ENCODE measurements at regions not wholly inside any gene's neighbourhood (a gene's known extent, or its start where the extent isn't known, plus 50 kb on each side); places are given as distances from the start of the nearest gene placed in this dataset.

DNA sequence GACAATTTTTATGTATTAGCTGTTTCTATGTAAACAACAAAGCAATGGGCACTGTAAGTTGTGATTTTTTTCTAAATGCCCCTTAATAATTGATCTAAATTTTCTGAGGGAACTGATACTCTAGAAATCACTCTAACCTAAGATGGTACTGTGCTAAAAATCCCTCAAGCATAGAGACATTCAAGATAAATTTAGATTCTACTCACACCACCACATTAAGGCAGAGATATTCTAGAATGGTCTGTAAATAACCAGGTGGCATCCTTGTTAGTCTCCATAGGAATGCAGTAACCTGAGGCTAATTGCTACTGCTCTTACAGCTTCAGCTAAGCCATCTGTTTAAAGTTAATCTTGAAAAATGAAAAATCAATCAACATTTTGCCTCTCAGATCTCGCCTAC is 87.3 kb downstream of the SLC41A2 start:
- H3K36me3 ChIP-seq (ENCODE audit: low read depth, missing control alignments) = no peaks in the 10 kb centered on the region
- H3K27ac ChIP-seq = no peak overlapping the region
- WGBS, 2 donors = 90 to 91% methylated on average over 1 of the region's 1 CpG
- no peak overlapping the region for H3K4me3 ChIP-seq
- H3K4me1 ChIP-seq = no peaks in the 10 kb centered on the region
- TF ChIP-seq, protein P1, sequence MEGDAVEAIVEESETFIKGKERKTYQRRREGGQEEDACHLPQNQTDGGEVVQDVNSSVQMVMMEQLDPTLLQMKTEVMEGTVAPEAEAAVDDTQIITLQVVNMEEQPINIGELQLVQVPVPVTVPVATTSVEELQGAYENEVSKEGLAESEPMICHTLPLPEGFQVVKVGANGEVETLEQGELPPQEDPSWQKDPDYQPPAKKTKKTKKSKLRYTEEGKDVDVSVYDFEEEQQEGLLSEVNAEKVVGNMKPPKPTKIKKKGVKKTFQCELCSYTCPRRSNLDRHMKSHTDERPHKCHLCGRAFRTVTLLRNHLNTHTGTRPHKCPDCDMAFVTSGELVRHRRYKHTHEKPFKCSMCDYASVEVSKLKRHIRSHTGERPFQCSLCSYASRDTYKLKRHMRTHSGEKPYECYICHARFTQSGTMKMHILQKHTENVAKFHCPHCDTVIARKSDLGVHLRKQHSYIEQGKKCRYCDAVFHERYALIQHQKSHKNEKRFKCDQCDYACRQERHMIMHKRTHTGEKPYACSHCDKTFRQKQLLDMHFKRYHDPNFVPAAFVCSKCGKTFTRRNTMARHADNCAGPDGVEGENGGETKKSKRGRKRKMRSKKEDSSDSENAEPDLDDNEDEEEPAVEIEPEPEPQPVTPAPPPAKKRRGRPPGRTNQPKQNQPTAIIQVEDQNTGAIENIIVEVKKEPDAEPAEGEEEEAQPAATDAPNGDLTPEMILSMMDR (IDR thresholded peaks at IDR 0.05) = no peak
- no peak for TF ChIP-seq POLR2A (IDR thresholded peaks at IDR 0.05)
- intact Hi-C loops (cut with DNase I; ENCODE audit: low total_unique reads) = no loop called here
- no peaks in the 10 kb centered on the region for H3K9me3 ChIP-seq
- no peaks in the 10 kb centered on the region for H3K27me3 ChIP-seq
- DNase-seq = no peak

DNA sequence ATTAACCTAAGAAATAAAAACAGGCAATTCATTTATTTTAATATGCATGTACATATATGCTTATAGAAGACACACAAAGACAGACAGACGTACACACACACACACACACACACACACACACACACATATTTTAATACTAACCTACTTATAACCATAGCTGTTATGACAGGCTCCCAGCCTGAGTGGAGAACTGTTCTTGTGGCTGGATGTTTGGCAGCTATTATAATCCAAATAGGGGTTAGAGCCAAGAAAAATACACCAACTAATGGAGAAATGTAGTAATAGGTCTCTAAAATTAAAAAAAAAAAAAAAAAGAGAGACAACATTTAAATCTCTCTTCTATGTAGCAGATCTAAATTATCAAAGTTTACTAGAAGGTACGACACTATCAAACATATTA is 91.8 kb downstream of the SLC41A2 start:
- H3K36me3 ChIP-seq (ENCODE audit: low read depth, missing control alignments) = no peaks in the 10 kb centered on the region
- no peak overlapping the region for H3K27ac ChIP-seq
- 61 to 71% methylated on average over 2 of the region's 2 CpGs for WGBS, 2 donors
- intact Hi-C loops (cut with DNase I; ENCODE audit: low total_unique reads) = no loop called here
- H3K4me3 ChIP-seq = no peak overlapping the region
- no peaks in the 10 kb centered on the region for H3K27me3 ChIP-seq
- DNase-seq = no peak
- peaks cover 6% of the 10 kb centered on the region for H3K4me1 ChIP-seq
- TF ChIP-seq POLR2A (IDR thresholded peaks at IDR 0.05) = no peak
- TF ChIP-seq, protein P1 (IDR thresholded peaks at IDR 0.05) = no peak
- H3K9me3 ChIP-seq = no peaks in the 10 kb centered on the region

DNA sequence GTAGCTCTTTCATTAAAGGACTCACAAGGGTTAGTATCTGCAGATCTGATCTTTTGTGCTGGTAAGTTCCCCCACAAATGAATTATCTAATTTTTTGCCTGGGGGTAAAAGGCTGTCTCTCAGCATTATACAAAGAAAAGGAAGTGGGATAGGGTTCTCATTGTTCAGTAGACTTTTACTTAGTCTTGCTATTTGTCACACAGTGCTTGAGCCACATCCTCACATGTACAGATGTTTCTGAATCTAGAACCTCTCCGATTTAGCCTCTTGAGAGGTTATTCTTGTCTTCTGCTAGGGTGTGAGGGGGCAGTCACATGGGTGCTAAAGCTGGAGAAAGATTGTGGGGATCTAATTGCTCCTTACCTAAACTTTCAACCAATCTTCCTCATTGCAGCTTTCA is 93.0 kb downstream of the SLC41A2 start:
- H3K27me3 ChIP-seq = no peaks in the 10 kb centered on the region
- DNase-seq = no peak
- no peak overlapping the region for H3K27ac ChIP-seq
- intact Hi-C loops (cut with DNase I; ENCODE audit: low total_unique reads) = no loop called here
- no peaks in the 10 kb centered on the region for H3K36me3 ChIP-seq (ENCODE audit: low read depth, missing control alignments)
- no peak for TF ChIP-seq POLR2A (IDR thresholded peaks at IDR 0.05)
- TF ChIP-seq, protein P1 (IDR thresholded peaks at IDR 0.05) = no peak
- no peak overlapping the region for H3K4me3 ChIP-seq
- H3K4me1 ChIP-seq = peaks cover 6% of the 10 kb centered on the region
- 82 to 83% methylated on average over 1 of the region's 1 CpG for WGBS, 2 donors
- H3K9me3 ChIP-seq = no peaks in the 10 kb centered on the region

DNA sequence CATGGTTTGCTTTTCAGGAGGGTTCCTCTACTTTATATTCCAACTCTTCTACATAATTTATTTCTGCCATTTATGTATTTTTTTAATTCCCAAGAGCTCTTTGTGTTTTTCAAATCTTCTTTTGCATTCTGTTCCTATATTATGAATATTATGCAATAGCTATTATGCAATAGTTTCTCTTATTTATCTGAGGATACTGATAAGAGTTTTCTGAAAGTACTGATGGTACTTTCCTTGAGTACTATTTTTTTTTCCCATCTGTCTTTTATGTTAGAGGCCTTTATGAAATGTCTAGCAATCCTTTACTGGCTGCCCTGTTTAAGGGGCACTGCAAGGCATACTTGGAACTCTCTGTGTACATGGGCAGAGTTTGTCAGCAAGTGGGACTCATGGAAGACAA is 93.4 kb downstream of the SLC41A2 start:
- Histone ChIP-seq H3K27me3 (no peaks in the 10 kb centered on the region), H3K27ac (no peak overlapping the region), H3K4me3 (no peak overlapping the region), H3K4me1 (peaks cover 6% of the 10 kb centered on the region), H3K9me3 (no peaks in the 10 kb centered on the region), H3K36me3 (ENCODE audit: low read depth, missing control alignments) (no peaks in the 10 kb centered on the region)
- no peak for DNase-seq
- intact Hi-C loops (cut with DNase I; ENCODE audit: low total_unique reads) = no loop called here
- TF ChIP-seq, protein P1 (IDR thresholded peaks at IDR 0.05) = no peak
- no peak for TF ChIP-seq POLR2A (IDR thresholded peaks at IDR 0.05)

DNA sequence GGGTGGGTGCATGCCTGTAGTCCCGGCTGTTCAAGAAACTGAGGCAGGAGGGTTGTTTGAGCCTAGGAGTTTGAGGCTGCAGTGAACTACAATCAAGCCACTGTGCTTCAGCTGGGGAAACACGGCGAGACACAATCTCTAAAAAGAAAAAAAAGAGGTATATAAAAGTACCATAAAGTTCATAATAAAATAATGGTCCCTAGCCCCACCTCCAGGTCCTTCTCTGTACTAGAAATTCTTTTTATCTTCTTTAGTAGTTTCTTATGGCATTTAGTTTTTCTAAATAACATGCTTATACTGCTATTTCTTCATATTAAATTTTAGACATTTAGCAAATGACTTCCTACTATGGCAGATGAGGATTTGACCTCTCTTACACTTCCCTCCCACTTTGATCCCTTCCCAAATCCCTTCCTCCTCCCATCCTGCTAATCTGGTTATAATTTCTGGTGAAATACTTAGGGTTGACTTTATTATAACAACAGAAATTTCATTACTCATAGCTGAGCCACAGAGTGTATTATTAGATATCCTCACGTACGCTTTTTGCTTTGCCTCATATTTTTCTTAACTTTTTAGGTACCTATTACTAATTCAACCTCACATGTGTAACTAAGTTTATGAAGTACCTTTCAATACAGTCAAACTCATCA is 94.7 kb downstream of the SLC41A2 start:
- no peak for DNase-seq
- 81 to 83% methylated on average over 5 of the region's 5 CpGs for WGBS, 2 donors
- H3K4me1 ChIP-seq = peaks cover 6% of the 10 kb centered on the region
- no peaks in the 10 kb centered on the region for H3K9me3 ChIP-seq
- no peak overlapping the region for H3K27ac ChIP-seq
- no peaks in the 10 kb centered on the region for H3K36me3 ChIP-seq (ENCODE audit: low read depth, missing control alignments)
- no peak for TF ChIP-seq POLR2A (IDR thresholded peaks at IDR 0.05)
- TF ChIP-seq, protein P1 (IDR thresholded peaks at IDR 0.05) = no peak
- intact Hi-C loops (cut with DNase I; ENCODE audit: low total_unique reads) = no loop called here
- no peaks in the 10 kb centered on the region for H3K27me3 ChIP-seq
- no peak overlapping the region for H3K4me3 ChIP-seq

Measured in testis (tissue), 2 donors.